Nucleus accumbens (tissue), 56 donors: ENCODE measurements at regions not wholly inside any gene's neighbourhood (a gene's known extent, or its start where the extent isn't known, plus 50 kb on each side); places are given as distances from the start of the nearest gene placed in this dataset.

Source experiments
- DNase-seq, 56 donors: peaks; one replicate each; lab custom pipeline; 2025; lab: John Stamatoyannopoulos, UW

- no peak for DNase-seq
Observed at GRCh38 chr1:186559601-186560116, 98.7 kb upstream of the PDC start.

GRCh38 chr1:186557147-186557777 lies 96.3 kb upstream of the PDC start:
- DNase-seq, result no peak

GRCh38 chr1:186550832-186551231 lies 89.9 kb upstream of the PDC start:
- DNase-seq, result no peak

DNA sequence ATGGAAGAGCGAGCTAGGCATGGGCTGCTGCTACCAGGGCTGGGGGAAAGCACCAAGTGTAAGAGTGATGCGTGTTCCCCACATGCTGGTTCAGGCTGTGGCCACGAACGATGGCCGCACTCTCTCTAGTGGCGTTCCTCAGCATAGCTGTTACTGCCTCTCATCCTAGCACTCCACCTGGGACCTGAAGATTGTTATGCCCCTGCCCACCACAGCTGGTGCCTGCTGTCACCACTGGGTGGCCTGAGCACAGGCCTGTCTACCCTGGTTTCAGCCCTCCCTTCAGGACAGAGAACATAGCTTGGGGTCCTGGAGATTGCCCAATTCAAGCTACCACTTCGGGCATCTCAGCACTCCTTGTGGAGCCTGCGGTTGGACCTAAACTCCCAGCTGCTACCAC lies 80.1 kb upstream of the PDC start:
- DNase-seq, result no peak

GRCh38 chr1:186540521-186540920 lies 79.6 kb upstream of the PDC start:
- no peak for DNase-seq

GRCh38 chr1:186536273-186536890 lies 75.5 kb upstream of the PDC start:
- DNase-seq, result no peak

DNA sequence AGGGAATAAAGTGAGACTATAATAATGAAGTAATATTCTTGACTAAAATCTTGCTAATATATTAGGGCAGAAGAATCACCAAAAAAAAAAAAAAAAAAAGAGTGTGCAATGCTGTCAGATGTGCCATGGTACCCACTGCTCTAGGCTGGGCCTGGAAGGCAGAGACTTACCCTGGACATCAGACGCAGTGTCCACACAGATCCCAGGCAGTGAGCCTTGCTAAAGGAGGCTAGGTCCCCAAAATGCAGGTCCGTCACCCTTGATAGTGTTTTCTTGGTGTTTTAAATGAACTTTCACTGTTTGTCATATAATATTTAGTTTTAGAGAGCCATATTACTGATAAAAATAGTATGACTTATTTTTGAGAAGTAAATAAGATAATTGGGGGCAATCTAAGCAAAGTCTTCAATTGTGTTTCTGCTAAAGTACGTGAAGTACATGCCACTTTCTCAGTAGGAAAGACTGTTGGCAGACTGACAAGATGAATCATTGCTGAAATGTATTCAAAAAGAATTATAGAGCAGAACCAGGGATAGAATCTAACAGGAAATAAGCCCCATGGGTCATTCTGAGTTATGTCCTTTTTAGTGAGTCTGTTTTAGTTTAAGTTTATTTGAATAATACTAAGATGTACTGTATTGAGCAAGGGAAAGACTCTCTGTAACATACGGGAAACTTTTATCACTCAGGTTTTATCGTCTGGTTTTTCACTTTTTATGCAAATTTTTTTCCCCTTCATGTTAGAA lies 74.6 kb upstream of the PDC start:
- no peak for DNase-seq

GRCh38 chr1:186534401-186534800 lies 73.5 kb upstream of the PDC start:
- no peak for DNase-seq

- no peak for DNase-seq
Observed at GRCh38 chr1:186532466-186532865, 71.6 kb upstream of the PDC start.

GRCh38 chr1:186531561-186532165 lies 70.7 kb upstream of the PDC start:
- no peak for DNase-seq

GRCh38 chr1:186530109-186530508 lies 69.2 kb upstream of the PDC start:
- DNase-seq, result no peak

- DNase-seq, result no peak
Observed at GRCh38 chr1:186519982-186520381, 59.1 kb upstream of the PDC start.

GRCh38 chr1:186518822-186519381 lies 58.0 kb upstream of the PDC start:
- no peak for DNase-seq

GRCh38 chr1:186518395-186518794 lies 57.5 kb upstream of the PDC start:
- no peak for DNase-seq

- DNase-seq, result no peak
Observed at GRCh38 chr1:186514367-186514766, 53.5 kb upstream of the PDC start.

DNA sequence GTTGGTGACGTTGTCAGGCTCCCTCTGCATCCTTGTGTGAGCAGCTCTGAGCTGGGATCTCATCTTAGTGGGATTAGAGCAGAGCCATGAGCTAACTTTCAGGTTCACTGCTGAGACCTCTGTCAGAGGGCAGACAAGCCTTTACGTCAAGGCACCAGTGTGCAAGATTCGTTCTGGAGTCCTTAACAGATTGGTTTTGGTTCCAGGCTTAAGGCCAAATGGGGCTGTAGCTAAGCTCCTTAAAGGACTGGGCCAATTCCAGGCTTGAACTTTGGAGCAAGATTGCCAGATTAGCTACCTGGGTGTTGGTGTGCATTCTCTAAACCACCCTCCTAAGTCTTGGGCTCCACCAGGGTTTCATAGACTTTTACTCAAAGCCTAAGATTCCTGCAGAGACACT lies 52.6 kb upstream of the PDC start:
- DNase-seq, result no peak

DNA sequence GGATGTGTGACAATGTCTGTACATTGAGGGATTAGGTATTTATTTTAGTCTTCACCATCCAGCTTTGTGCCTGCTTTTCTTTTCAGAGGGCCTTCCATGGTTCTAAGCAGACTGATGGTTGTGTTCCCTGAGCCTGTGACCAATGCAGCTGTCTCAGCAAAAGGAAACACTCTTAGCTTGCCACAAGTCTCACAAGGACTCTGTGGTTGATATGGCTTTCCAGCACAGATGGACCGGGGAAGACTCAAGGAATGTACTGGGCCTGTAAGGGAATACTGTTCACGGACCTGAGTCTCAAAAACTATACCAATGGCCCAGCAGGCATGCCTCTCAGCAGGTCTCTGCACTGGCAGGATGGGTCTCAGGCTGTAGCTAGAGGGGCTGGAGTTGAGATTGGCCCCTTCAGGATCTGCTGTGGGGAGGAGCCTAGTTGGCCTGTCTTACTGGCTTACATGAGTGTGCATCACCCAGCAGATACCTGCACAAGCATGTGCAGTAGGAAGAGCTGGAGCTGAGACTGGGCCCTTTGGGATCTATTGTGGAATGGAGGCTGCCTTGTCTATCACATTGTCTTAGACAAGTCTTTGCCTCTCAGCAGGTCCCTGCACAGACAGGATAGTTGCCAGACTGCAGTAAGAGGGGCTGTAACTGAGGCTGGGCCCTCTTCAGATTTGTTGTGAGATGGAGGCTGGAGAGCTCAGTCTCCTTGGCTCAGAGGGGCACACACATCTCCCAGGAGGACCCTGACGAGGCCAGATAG lies 52.0 kb upstream of the PDC start:
- no peak for DNase-seq

GRCh38 chr1:186511761-186512637 lies 51.1 kb upstream of the PDC start:
- DNase-seq, result no peak
